ENCODE measurements at regions not wholly inside any gene's neighbourhood (a gene's known extent, or its start where the extent isn't known, plus 50 kb on each side); places are given as distances from the start of the nearest gene placed in this dataset.

DNA sequence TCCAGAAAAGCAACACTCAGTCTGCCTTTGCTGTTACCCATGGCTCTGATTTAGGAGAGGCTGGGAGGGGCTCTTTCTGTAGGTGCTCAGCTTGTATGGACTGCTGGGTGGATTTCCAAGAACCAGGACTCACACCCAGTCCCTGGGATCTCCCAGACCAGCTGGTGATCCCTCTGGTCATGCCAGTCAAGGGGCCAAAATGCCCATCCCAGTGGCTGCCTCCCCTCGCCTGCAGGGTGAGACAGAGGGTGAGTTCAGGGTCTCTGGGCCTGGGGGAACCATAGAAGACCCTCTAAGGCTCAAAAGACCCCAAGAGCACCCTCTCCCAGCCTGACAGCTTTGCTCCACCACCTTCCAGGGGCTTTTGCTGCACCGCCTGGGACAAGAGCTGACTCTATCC lies 78.6 kb upstream of the MYL2 start:
- Histone ChIP-seq H3K4me1 (no peaks in the 10 kb centered on the region), H3K27ac (no peak overlapping the region), H3K36me3 (no peaks in the 10 kb centered on the region), H3K27me3 (peaks cover 0 to 4% of the 10 kb centered on the region in 2 donors), H3K9me3 (peaks cover 16 to 27% of the 10 kb centered on the region in 2 donors), H3K4me3 (no peak overlapping the region)
- TF ChIP-seq POLR2A (IDR thresholded peaks at IDR 0.05) (no peak), POLR2AphosphoS5 (IDR thresholded peaks at IDR 0.05) (no peak), CTCF (IDR thresholded peaks at IDR 0.05) (no peak)
- no peak for DNase-seq (ENCODE audit: low spot score in 2 of 2)
- intact Hi-C loops (cut with DNase I; ENCODE audit: low total_unique reads): no loop called here

DNA sequence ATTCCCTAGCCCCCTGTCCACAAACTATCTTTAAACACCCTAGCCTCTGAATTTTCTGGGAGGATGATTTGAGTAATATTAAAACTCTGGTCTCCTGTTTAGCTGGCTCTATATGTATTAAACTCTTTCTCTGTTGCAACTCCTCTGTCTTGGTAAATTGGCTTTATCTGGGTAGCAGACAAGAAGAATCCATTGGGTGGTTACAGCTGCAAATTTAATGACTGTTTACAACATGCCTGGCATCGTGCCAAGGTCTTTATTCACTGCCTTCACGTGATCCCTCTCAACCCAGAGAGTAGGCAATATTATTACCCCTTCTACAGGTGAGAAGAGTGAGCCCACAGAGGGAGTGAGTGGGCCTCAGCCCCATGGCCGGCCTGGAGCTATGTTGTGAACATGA lies 77.8 kb upstream of the MYL2 start:
- H3K4me1 ChIP-seq: no peaks in the 10 kb centered on the region
- no peak overlapping the region for H3K27ac ChIP-seq
- H3K36me3 ChIP-seq: no peaks in the 10 kb centered on the region
- no peak for DNase-seq (ENCODE audit: low spot score in 2 of 2)
- intact Hi-C loops (cut with DNase I; ENCODE audit: low total_unique reads): no loop called here
- peaks cover 16 to 27% of the 10 kb centered on the region in 2 donors for H3K9me3 ChIP-seq
- peaks cover 0 to 4% of the 10 kb centered on the region in 2 donors for H3K27me3 ChIP-seq
- no peak for TF ChIP-seq CTCF (IDR thresholded peaks at IDR 0.05)
- TF ChIP-seq POLR2AphosphoS5 (IDR thresholded peaks at IDR 0.05): no peak
- no peak for TF ChIP-seq POLR2A (IDR thresholded peaks at IDR 0.05)
- H3K4me3 ChIP-seq: no peak overlapping the region

DNA sequence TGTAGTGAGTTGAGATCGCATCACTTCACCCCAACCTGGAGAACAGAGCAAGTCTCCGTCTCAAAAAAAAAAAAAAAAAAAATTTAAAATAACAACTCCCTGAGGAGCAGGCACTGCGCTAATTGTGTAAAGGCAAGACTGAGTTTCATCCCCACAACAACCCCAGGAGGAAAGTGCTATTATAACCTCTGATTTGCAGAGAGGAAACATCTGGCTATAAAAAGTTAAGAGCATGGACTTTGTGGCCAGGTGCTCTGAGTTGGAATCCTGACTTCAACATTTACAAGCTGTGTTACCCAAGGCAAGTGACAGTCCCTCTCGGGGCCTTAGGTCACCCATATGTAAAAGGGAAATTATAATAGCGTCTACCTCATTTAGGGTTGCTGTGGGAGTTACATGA lies 76.0 kb upstream of the MYL2 start:
- TF ChIP-seq CTCF (IDR thresholded peaks at IDR 0.05) (no peak), POLR2A (IDR thresholded peaks at IDR 0.05) (no peak), POLR2AphosphoS5 (IDR thresholded peaks at IDR 0.05) (no peak)

GRCh38 chr12:110995615-110996014 lies 75.2 kb upstream of the MYL2 start:
- H3K4me1 ChIP-seq: no peaks in the 10 kb centered on the region
- intact Hi-C loops (cut with DNase I; ENCODE audit: low total_unique reads): no loop called here
- TF ChIP-seq POLR2AphosphoS5 (IDR thresholded peaks at IDR 0.05) (no peak), CTCF (IDR thresholded peaks at IDR 0.05) (no peak), POLR2A (IDR thresholded peaks at IDR 0.05) (no peak)
- H3K27ac ChIP-seq: no peak overlapping the region
- no peak for DNase-seq (ENCODE audit: low spot score in 2 of 2)
- H3K9me3 ChIP-seq: peaks cover 16 to 27% of the 10 kb centered on the region in 2 donors
- H3K36me3 ChIP-seq: no peaks in the 10 kb centered on the region
- no peaks in the 10 kb centered on the region for H3K27me3 ChIP-seq
- no peak overlapping the region for H3K4me3 ChIP-seq

More for the DNA sequence above, 76.0 kb upstream of the MYL2 start:
- Histone ChIP-seq H3K9me3 (peaks cover 16 to 27% of the 10 kb centered on the region in 2 donors), H3K27me3 (peaks cover 0 to 3% of the 10 kb centered on the region in 2 donors), H3K36me3 (no peaks in the 10 kb centered on the region), H3K4me3 (no peak overlapping the region), H3K4me1 (no peaks in the 10 kb centered on the region), H3K27ac (no peak overlapping the region)
- DNase-seq (ENCODE audit: low spot score in 2 of 2): no peak
- intact Hi-C loops (cut with DNase I; ENCODE audit: low total_unique reads): no loop called here

GRCh38 chr12:110995016-110995415 lies 74.6 kb upstream of the MYL2 start:
- H3K27ac ChIP-seq: no peak overlapping the region
- TF ChIP-seq CTCF (IDR thresholded peaks at IDR 0.05) (no peak), POLR2A (IDR thresholded peaks at IDR 0.05) (no peak), POLR2AphosphoS5 (IDR thresholded peaks at IDR 0.05) (no peak)
- peaks cover 16 to 27% of the 10 kb centered on the region in 2 donors for H3K9me3 ChIP-seq
- H3K4me3 ChIP-seq: no peak overlapping the region
- intact Hi-C loops (cut with DNase I; ENCODE audit: low total_unique reads): no loop called here
- H3K4me1 ChIP-seq: no peaks in the 10 kb centered on the region
- DNase-seq (ENCODE audit: low spot score in 2 of 2): no peak
- no peaks in the 10 kb centered on the region for H3K27me3 ChIP-seq
- H3K36me3 ChIP-seq: no peaks in the 10 kb centered on the region

Data from breast epithelium (tissue), 4 donors.